GM23338 (cell line): ENCODE measurements at regions not wholly inside any gene's neighbourhood (a gene's known extent, or its start where the extent isn't known, plus 50 kb on each side); places are given as distances from the start of the nearest gene placed in this dataset.

ENCODE experiments used
- EZH2 ChIP-seq: fragments of 200-600 bp; sonication (generic); IDR thresholded peaks from one replicate; pipeline ENCODE4 v1.8.0; 2017; ENCODE audit warnings: antibody characterized with exemption, mild to moderate bottlenecking, low read depth; ENCODE audit not compliant: unreplicated experiment
- POLR2AphosphoS5 ChIP-seq: IDR thresholded peaks from 2 replicates; pipeline ENCODE4 v1.6.1; 2016; ENCODE audit warnings: antibody characterized with exemption, low read depth
- REST ChIP-seq: IDR thresholded peaks from one replicate; pipeline ENCODE4 v1.6.1; 2018; ENCODE audit warnings: antibody characterized with exemption; ENCODE audit not compliant: unreplicated experiment
- TF ChIP-seq, protein P1 (sequence below), 2 experiments: fragments of 200-600 bp in 1 of 2; sonication (generic) in 1 of 2; conservative IDR thresholded peaks; 2 replicates each; pipeline versions ENCODE4 v1.5.1 to v1.6.1; 2016 to 2017; ENCODE audit warnings: antibody characterized with exemption in 2 of 2, low read depth in 2 of 2, mild to moderate bottlenecking in 2 of 2, moderate library complexity in 1 of 2

DNA sequence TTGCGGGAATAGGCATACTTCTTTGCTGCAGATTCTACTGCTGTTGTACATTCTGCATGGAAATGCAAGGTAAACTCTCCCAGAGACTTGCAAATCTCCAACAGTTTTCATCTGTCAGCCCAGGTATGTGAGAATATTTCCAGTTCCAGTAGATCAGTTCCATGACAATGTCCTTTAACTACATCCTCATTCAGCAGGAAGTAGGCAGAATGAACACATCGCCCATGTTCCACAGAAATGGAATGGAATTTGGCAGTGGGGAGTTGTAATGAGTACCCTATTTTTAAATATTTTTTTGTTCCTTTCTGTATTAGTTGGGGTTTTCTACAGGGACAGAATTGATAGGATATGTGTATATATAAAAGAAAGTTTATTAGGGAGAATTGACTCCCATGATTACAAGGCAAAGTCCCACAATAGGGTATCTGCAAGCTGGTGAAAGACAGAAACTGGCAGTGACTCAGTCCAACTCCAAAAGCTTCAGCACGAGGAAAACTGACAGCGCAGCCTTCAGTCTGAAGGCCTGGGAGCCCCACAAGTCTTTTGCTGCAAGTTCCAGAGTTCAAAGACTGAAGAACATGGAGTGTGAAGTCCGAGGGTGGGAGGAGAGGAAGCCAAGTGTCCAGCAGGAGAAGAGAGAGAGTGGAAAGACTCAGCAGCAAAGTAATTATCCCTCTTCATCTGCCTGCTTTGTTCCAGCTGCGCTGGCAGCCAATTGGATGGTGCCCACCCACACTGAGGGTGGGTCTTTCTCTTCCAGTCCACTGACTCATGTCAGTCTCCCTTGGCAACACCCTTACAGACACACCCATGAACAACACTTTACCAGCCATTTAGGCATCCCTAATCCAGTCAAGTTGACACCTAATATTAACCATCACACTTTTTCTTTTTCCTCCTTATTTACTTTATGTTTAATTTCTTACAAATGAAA, 110.4 kb upstream of the SCAF11 start:
- TF ChIP-seq REST, result no peak
- TF ChIP-seq, protein P1, sequence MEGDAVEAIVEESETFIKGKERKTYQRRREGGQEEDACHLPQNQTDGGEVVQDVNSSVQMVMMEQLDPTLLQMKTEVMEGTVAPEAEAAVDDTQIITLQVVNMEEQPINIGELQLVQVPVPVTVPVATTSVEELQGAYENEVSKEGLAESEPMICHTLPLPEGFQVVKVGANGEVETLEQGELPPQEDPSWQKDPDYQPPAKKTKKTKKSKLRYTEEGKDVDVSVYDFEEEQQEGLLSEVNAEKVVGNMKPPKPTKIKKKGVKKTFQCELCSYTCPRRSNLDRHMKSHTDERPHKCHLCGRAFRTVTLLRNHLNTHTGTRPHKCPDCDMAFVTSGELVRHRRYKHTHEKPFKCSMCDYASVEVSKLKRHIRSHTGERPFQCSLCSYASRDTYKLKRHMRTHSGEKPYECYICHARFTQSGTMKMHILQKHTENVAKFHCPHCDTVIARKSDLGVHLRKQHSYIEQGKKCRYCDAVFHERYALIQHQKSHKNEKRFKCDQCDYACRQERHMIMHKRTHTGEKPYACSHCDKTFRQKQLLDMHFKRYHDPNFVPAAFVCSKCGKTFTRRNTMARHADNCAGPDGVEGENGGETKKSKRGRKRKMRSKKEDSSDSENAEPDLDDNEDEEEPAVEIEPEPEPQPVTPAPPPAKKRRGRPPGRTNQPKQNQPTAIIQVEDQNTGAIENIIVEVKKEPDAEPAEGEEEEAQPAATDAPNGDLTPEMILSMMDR (conservative IDR thresholded peaks at IDR 0.05; ENCODE audit: low read depth in 2 of 2), result no peak
- TF ChIP-seq EZH2, result no peak
- TF ChIP-seq POLR2AphosphoS5, result no peak
